Transverse colon (tissue), 4 donors: ENCODE measurements at regions not wholly inside any gene's neighbourhood (a gene's known extent, or its start where the extent isn't known, plus 50 kb on each side); places are given as distances from the start of the nearest gene placed in this dataset.

Source experiments
- DNase-seq: peaks from one replicate; pipeline ENCODE4 v3.0.0-alpha.2; 2019
- H3K27ac ChIP-seq, 4 donors: fragments of 200-600 bp; sonication (generic); 2 replicates each; pipeline ENCODE4 v1.5.1; 2016 to 2018; ENCODE audit warnings: inconsistent platforms in 4 of 4
- H3K27me3 ChIP-seq: fragments of 200-600 bp; sonication (generic); 2 replicates; pipeline ENCODE4 v1.5.1; 2017; ENCODE audit warnings: inconsistent platforms
- H3K36me3 ChIP-seq, 4 donors: fragments of 200-600 bp; sonication (generic); 2 replicates each; pipeline ENCODE4 v1.5.1; 2017 to 2019; ENCODE audit warnings: inconsistent platforms in 4 of 4
- H3K4me1 ChIP-seq, 4 donors: fragments of 200-600 bp; sonication (generic); 2 replicates each; pipeline ENCODE4 v1.5.1; 2017 to 2020; ENCODE audit warnings: inconsistent platforms in 4 of 4
- H3K4me3 ChIP-seq, 4 donors: fragments of 200-600 bp; sonication (generic); 1 replicate in 1 of 4; 2 replicates in 3 of 4; pipeline versions ENCODE4 v1.5.1 to v1.6.1; 2017 to 2019; ENCODE audit warnings: inconsistent platforms in 4 of 4
- H3K9me3 ChIP-seq, 2 donors: fragments of 200-600 bp; sonication (generic); 2 replicates each; pipeline ENCODE4 v1.5.1; 2017 to 2019; ENCODE audit warnings: inconsistent platforms in 2 of 2
- EP300 ChIP-seq: sonication (generic); formaldehyde crosslinking; IDR thresholded peaks from one replicate; pipeline ENCODE4 v1.6.1; 2017; ENCODE audit warnings: antibody characterized with exemption, low read depth
- POLR2A ChIP-seq: fragments of 450-650 bp; IDR thresholded peaks from one replicate; pipeline ENCODE4 v1.6.1; 2016; ENCODE audit warnings: antibody characterized with exemption, mild to moderate bottlenecking, moderate library complexity
- POLR2AphosphoS5 ChIP-seq, 3 donors: sonication (generic); formaldehyde crosslinking; IDR thresholded peaks; one replicate each; pipeline ENCODE4 v1.6.1; 2016; ENCODE audit warnings: antibody characterized with exemption in 3 of 3
- WGBS, 2 donors: methylation state at CpG; one replicate each; pipeline ENCODE4 v1.1.5; 2018; ENCODE audit warnings: low coverage in 1 of 2; 5-methylcytosine and 5-hydroxymethylcytosine counted together
- in situ Hi-C, 4 donors: fragments of 200-750 bp; cut with MboI; loops; one replicate each; pipeline versions ENCODE4 v1.15.0 to v1.15.1; 2017; ENCODE audit warnings: low sequenced_read_pairs in 3 of 4, low pct_ligation_motif_present in 1 of 4, low pct_unique_long_range_greater_than_20kb in 1 of 4
- intact Hi-C: fragments of 100-400 bp; cut with DNase I; formaldehyde crosslinking; loops from one replicate; pipeline ENCODE4 v1.15.1; 2023; ENCODE audit warnings: low total_unique reads
- TF ChIP-seq, protein P1 (sequence below), 5 experiments: fragments of 200-600 bp in 3 of 5; fragments of 450-650 bp in 2 of 5; sonication (generic) in 3 of 5; IDR thresholded peaks; 1 replicate in 2 of 5; 2 replicates in 3 of 5; pipeline ENCODE4 v1.5.1; 2016 to 2017; ENCODE audit warnings: antibody characterized with exemption in 5 of 5, inconsistent platforms in 3 of 5, mild to moderate bottlenecking in 2 of 5, moderate library complexity in 1 of 5

DNA sequence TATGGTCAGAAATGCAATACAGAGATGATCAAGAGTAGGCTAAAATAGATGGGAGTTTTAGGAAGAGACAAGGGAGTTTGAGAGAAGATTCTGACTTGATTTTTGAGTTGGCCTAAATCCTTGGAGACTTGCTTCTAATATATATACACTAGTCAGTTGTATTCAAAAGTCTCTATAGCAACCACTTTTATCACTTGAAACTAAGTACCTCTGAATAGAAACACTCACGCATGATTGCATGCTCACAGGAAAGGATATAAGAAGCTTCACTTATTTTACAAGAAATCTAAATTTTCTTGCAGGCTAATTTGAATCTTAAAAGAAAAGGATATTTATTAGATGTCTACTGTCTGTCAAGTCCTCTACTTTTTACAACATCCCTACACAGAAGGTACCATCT is 316.8 kb downstream of the SNAPC1 start:
- no peaks in the 10 kb centered on the region for H3K27me3 ChIP-seq

DNA sequence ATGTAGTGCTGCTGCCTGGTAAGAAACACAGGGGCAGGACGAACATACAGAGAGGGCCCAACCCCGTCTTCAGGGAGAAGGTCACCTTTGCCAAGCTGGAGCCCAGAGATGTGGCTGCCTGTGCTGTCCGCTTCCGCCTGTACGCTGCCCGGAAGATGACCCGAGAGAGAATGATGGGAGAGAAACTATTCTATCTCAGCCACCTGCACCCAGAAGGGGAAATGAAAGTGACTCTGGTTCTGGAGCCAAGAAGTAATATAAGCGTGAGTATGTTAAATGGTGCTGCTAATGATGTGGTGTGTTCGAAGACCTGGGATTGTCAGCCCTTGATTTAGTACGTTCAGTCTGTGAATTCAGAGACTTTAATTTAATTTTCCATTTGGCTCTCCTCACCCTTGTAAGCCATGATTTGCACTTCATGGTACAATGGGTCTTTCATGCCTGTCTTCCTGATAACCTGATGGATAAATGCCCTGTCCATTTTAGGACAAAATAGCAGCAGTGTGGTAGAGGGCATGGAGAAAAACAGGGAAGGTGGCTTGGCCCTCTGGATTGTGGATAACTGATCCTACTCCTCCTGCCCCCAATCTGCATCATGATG is 318.9 kb downstream of the SNAPC1 start:
- peak; percentile 30 for DNase-seq
- TF ChIP-seq POLR2AphosphoS5 (IDR thresholded peaks at IDR 0.05): no peak
- TF ChIP-seq EP300: no peak
- TF ChIP-seq POLR2A: no peak
- TF ChIP-seq, protein P1, sequence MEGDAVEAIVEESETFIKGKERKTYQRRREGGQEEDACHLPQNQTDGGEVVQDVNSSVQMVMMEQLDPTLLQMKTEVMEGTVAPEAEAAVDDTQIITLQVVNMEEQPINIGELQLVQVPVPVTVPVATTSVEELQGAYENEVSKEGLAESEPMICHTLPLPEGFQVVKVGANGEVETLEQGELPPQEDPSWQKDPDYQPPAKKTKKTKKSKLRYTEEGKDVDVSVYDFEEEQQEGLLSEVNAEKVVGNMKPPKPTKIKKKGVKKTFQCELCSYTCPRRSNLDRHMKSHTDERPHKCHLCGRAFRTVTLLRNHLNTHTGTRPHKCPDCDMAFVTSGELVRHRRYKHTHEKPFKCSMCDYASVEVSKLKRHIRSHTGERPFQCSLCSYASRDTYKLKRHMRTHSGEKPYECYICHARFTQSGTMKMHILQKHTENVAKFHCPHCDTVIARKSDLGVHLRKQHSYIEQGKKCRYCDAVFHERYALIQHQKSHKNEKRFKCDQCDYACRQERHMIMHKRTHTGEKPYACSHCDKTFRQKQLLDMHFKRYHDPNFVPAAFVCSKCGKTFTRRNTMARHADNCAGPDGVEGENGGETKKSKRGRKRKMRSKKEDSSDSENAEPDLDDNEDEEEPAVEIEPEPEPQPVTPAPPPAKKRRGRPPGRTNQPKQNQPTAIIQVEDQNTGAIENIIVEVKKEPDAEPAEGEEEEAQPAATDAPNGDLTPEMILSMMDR (IDR thresholded peaks at IDR 0.05): no peak
- in situ Hi-C loops: no loop called here
- no peaks in the 10 kb centered on the region for H3K27me3 ChIP-seq
- H3K4me1 ChIP-seq: no peaks in the 10 kb centered on the region
- 85 to 89% methylated on average over 3 to 10 of the region's 10 CpGs for WGBS, 2 donors
- no peak overlapping the region for H3K27ac ChIP-seq
- H3K9me3 ChIP-seq: no peaks in the 10 kb centered on the region
- intact Hi-C loops: no loop called here
- no peak overlapping the region for H3K4me3 ChIP-seq
- no peaks in the 10 kb centered on the region for H3K36me3 ChIP-seq

More for the DNA sequence above, 316.8 kb downstream of the SNAPC1 start:
- no peak overlapping the region for H3K27ac ChIP-seq
- intact Hi-C loops (no loop called here), in situ Hi-C loops (no loop called here)
- DNase-seq: no peak
- no peaks in the 10 kb centered on the region for H3K36me3 ChIP-seq
- no peaks in the 10 kb centered on the region for H3K4me1 ChIP-seq
- TF ChIP-seq POLR2A: no peak
- TF ChIP-seq, protein P1 (IDR thresholded peaks at IDR 0.05): no peak
- TF ChIP-seq POLR2AphosphoS5 (IDR thresholded peaks at IDR 0.05): no peak
- no peak for TF ChIP-seq EP300
- H3K4me3 ChIP-seq: no peak overlapping the region
- no peaks in the 10 kb centered on the region for H3K9me3 ChIP-seq
- WGBS, 2 donors: 61 to 86% methylated on average over 1 of the region's 1 CpG

- Histone ChIP-seq H3K4me1 (no peaks in the 10 kb centered on the region), H3K9me3 (no peaks in the 10 kb centered on the region), H3K27me3 (no peaks in the 10 kb centered on the region), H3K36me3 (no peaks in the 10 kb centered on the region), H3K27ac (no peak overlapping the region), H3K4me3 (no peak overlapping the region)
- TF ChIP-seq, protein P1 (IDR thresholded peaks at IDR 0.05): no peak
- TF ChIP-seq EP300 (no peak), POLR2AphosphoS5 (IDR thresholded peaks at IDR 0.05) (no peak), POLR2A (no peak)
- DNase-seq: no peak
- whole genome bisulfite sequencing, 2 donors: 78 to 82% methylated on average over 7 to 8 of the region's 8 CpGs
- in situ Hi-C loops (no loop called here), intact Hi-C loops (no loop called here)
Measured at GRCh38 chr14:62081951-62082350, 319.7 kb downstream of the SNAPC1 start.

DNA sequence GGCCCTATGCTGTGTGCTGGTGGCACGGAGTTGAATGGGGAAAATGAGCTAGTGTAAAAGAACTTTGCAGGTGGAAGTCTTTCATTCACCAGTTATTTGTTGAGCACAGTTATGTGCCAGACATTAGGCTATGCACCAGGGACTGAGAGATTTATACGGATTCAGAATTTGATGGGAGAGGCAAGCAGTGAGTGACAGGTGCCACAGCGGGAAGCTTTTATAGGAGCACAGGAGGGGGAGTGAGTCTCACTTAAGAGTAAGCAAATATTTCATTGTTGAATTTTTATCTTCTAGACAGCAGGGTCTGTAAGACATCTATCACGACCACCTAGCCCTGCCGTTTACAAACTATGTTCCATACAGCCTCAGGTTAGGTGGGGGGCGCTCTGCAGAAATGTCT is 320.6 kb downstream of the SNAPC1 start:
- H3K27ac ChIP-seq: no peak overlapping the region
- H3K36me3 ChIP-seq: no peaks in the 10 kb centered on the region
- H3K4me1 ChIP-seq: no peaks in the 10 kb centered on the region
- intact Hi-C loops: no loop called here
- 68 to 71% methylated on average over 5 to 6 of the region's 6 CpGs for WGBS, 2 donors
- no peaks in the 10 kb centered on the region for H3K9me3 ChIP-seq
- no peaks in the 10 kb centered on the region for H3K27me3 ChIP-seq
- in situ Hi-C loops: no loop called here
- H3K4me3 ChIP-seq: no peak overlapping the region
- DNase-seq: no peak
- TF ChIP-seq POLR2A (no peak), POLR2AphosphoS5 (IDR thresholded peaks at IDR 0.05) (no peak), EP300 (no peak)
- TF ChIP-seq, protein P1 (IDR thresholded peaks at IDR 0.05): no peak
